WTC11 (cell line): ENCODE measurements at regions not wholly inside any gene's neighbourhood (a gene's known extent, or its start where the extent isn't known, plus 50 kb on each side); places are given as distances from the start of the nearest gene placed in this dataset.

Experiments used
- ATF2 ChIP-seq: sonication (generic); formaldehyde crosslinking; IDR thresholded peaks from 2 replicates; pipeline ENCODE4 v1.8.1; 2022; ENCODE audit warnings: low read depth, missing genetic modification reagents, borderline replicate concordance
- CREB1 ChIP-seq: sonication (generic); formaldehyde crosslinking; IDR thresholded peaks from 2 replicates; pipeline ENCODE4 v1.8.0; 2023; ENCODE audit warnings: mild to moderate bottlenecking, missing genetic modification reagents
- CTCF ChIP-seq: fragments of 200-600 bp; IDR thresholded peaks from 2 replicates; pipeline ENCODE4 v1.8.0; 2022; ENCODE audit warnings: antibody characterized with exemption
- FOXK1 ChIP-seq: sonication (generic); formaldehyde crosslinking; IDR thresholded peaks from 2 replicates; pipeline ENCODE4 v1.8.0; 2022; ENCODE audit warnings: mild to moderate bottlenecking, moderate library complexity, missing genetic modification reagents
- HMGXB4 ChIP-seq: sonication (generic); formaldehyde crosslinking; IDR thresholded peaks from 2 replicates; pipeline ENCODE4 v1.8.1; 2023; ENCODE audit warnings: mild to moderate bottlenecking, moderate library complexity, missing genetic modification reagents
- IRF1 ChIP-seq: sonication (generic); formaldehyde crosslinking; IDR thresholded peaks from 2 replicates; pipeline ENCODE4 v1.8.0; 2023; ENCODE audit warnings: missing genetic modification reagents
- TP53 ChIP-seq: sonication (generic); formaldehyde crosslinking; IDR thresholded peaks from 2 replicates; pipeline ENCODE4 v1.8.1; 2023; ENCODE audit warnings: mild to moderate bottlenecking, missing genetic modification reagents
- USF2 ChIP-seq: sonication (generic); formaldehyde crosslinking; IDR thresholded peaks from 2 replicates; pipeline ENCODE4 v1.8.1; 2023; ENCODE audit warnings: mild to moderate bottlenecking, missing genetic modification reagents, moderate library complexity
- ZNF232 ChIP-seq: sonication (generic); formaldehyde crosslinking; IDR thresholded peaks from 2 replicates; pipeline ENCODE4 v1.8.0; 2022; ENCODE audit warnings: mild to moderate bottlenecking, missing genetic modification reagents
- ZNF512 ChIP-seq: sonication (generic); formaldehyde crosslinking; IDR thresholded peaks from 2 replicates; pipeline ENCODE4 v1.8.1; 2022; ENCODE audit warnings: missing genetic modification reagents, borderline replicate concordance

- TF ChIP-seq IRF1 (CRISPR knock-in tag): no peak
- TF ChIP-seq CTCF: no peak
- no peak for TF ChIP-seq USF2 (CRISPR knock-in tag)
- no peak for TF ChIP-seq HMGXB4
- no peak for TF ChIP-seq ZNF512 (CRISPR knock-in tag)
- no peak for TF ChIP-seq ATF2 (CRISPR knock-in tag)
- no peak for TF ChIP-seq ZNF232 (CRISPR knock-in tag)
- TF ChIP-seq CREB1 (CRISPR knock-in tag): no peak
- TF ChIP-seq TP53 (CRISPR knock-in tag): no peak
- TF ChIP-seq FOXK1 (CRISPR knock-in tag): no peak
Measured at GRCh38 chr2:18701546-18701945, 112.2 kb upstream of the NT5C1B start.
